A549 (cell line): ENCODE measurements at regions not wholly inside any gene's neighbourhood (a gene's known extent, or its start where the extent isn't known, plus 50 kb on each side); places are given as distances from the start of the nearest gene placed in this dataset.

Source experiments
- ATAC-seq, 2 experiments: fragments of 200-7000 bp in 1 of 2; fragments of >200 bp in 1 of 2; cut with Nextera tagmentation in 1 of 2; cut with Tn5 transposase in 1 of 2; 3 replicates each; pipeline versions ENCODE4 v1.8.0 to v1.9.1; 2018 to 2020; ENCODE audit warnings: mild to moderate bottlenecking in 1 of 2, moderate library complexity in 1 of 2
- CTCF ChIA-PET: fragments of 300-600 bp; sonication (Branson Sonifier 250); formaldehyde crosslinking; extraction: SDS; loops from one replicate; lab custom pipeline; 2021; ENCODE audit warnings: antibody characterized with exemption, inconsistent platforms; lab: Yijun Ruan, JAX
- POLR2A ChIA-PET: fragments of 350-600 bp; formaldehyde crosslinking; extraction: SDS; loops from one replicate; lab custom pipeline; 2021; ENCODE audit warnings: antibody characterized with exemption, inconsistent platforms; lab: Yijun Ruan, JAX
- DNase-seq, 2 experiments: peaks; one replicate each; pipeline versions ENCODE4 v3.0.0 to v3.0.0-alpha.2; 2011 to 2016; ENCODE audit warnings: low read depth in 1 of 2, low spot score in 1 of 2
- FAIRE-seq: peaks from 2 replicates; lab custom pipeline; 2011; peaks lifted over from hg19 to GRCh38; lab: Jason Lieb, UNC
- H3K27ac ChIP-seq, 2 experiments: fragments of >200 bp; sonication (Bioruptor Twin); formaldehyde crosslinking; 3 replicates each; pipeline ENCODE4 v1.5.1; 2016 to 2017
- H3K4me1 ChIP-seq: fragments of >200 bp; sonication (Bioruptor Twin); formaldehyde crosslinking; 3 replicates; pipeline ENCODE4 v1.6.1; 2016
- H3K4me2 ChIP-seq: fragments of >200 bp; sonication (Bioruptor Twin); formaldehyde crosslinking; 3 replicates; pipeline ENCODE4 v1.6.1; 2016
- H3K4me3 ChIP-seq: fragments of >200 bp; sonication (Bioruptor Twin); formaldehyde crosslinking; 3 replicates; pipeline ENCODE4 v1.5.1; 2016
- H3K9me3 ChIP-seq: fragments of >200 bp; sonication (Bioruptor Twin); formaldehyde crosslinking; 3 replicates; pipeline ENCODE4 v1.6.1; 2016
- ATOH8 ChIP-seq: fragments of 250-450 bp; sonication (Bioruptor Pico); IDR thresholded peaks from 2 replicates; pipeline ENCODE4 v1.5.0; 2020; ENCODE audit warnings: low read depth, mild to moderate bottlenecking, moderate library complexity
- BCL3 ChIP-seq: fragments of >200 bp; sonication (Bioruptor Twin); formaldehyde crosslinking; IDR thresholded peaks from 3 replicates; pipeline ENCODE4 v1.6.1; 2016
- CHD2 ChIP-seq: fragments of 150-350 bp; IDR thresholded peaks from 2 replicates; pipeline ENCODE4 v1.6.1; 2014; ENCODE audit warnings: low read length; ENCODE audit not compliant: partially characterized antibody
- CHD4 ChIP-seq: fragments of 200-600 bp; sonication (generic); IDR thresholded peaks from 2 replicates; pipeline ENCODE4 v1.6.1; 2016; ENCODE audit warnings: antibody characterized with exemption, mild to moderate bottlenecking, borderline replicate concordance
- CTCF ChIP-seq: fragments of >200 bp; sonication (Bioruptor Twin); formaldehyde crosslinking; IDR thresholded peaks from 3 replicates; pipeline ENCODE4 v1.5.1; 2016
- EHF ChIP-seq: fragments of 250-450 bp; sonication (Bioruptor Pico); IDR thresholded peaks from 2 replicates; pipeline ENCODE4 v1.5.0; 2020; ENCODE audit warnings: mild to moderate bottlenecking
- FOSB ChIP-seq: fragments of 250-450 bp; sonication (Bioruptor Pico); IDR thresholded peaks from 2 replicates; pipeline ENCODE4 v1.5.0; 2020; ENCODE audit warnings: mild to moderate bottlenecking, moderate library complexity
- FOXS1 ChIP-seq: fragments of 250-450 bp; sonication (Bioruptor Pico); IDR thresholded peaks from 2 replicates; pipeline ENCODE4 v1.5.0; 2020; ENCODE audit warnings: mild to moderate bottlenecking, moderate library complexity
- GATA3 ChIP-seq: IDR thresholded peaks from 2 replicates; pipeline ENCODE4 v1.6.1; 2012; ENCODE audit warnings: borderline replicate concordance
- HDAC2 ChIP-seq: fragments of 200-600 bp; sonication (generic); IDR thresholded peaks from 2 replicates; pipeline ENCODE4 v1.6.1; 2016
- HEYL ChIP-seq: fragments of 250-450 bp; sonication (Bioruptor Pico); IDR thresholded peaks from 2 replicates; pipeline ENCODE4 v1.8.0; 2021; ENCODE audit warnings: mild to moderate bottlenecking, moderate library complexity
- JUN ChIP-seq, 2 experiments: fragments of >200 bp; sonication (Bioruptor Twin); formaldehyde crosslinking; IDR thresholded peaks; 2 replicates in 1 of 2; 3 replicates in 1 of 2; pipeline ENCODE4 v1.6.1; 2016 to 2017
- JUNB ChIP-seq: fragments of >200 bp; sonication (Bioruptor Twin); formaldehyde crosslinking; IDR thresholded peaks from 2 replicates; pipeline ENCODE4 v1.6.1; 2016
- MYC ChIP-seq: IDR thresholded peaks from 2 replicates; pipeline ENCODE4 v1.6.1; 2012; ENCODE audit warnings: mild to moderate bottlenecking, inconsistent platforms, low read length, improper control_type of control experiment, borderline replicate concordance
- NFE2L2 ChIP-seq: fragments of 150-350 bp; conservative IDR thresholded peaks from 2 replicates; pipeline ENCODE4 v1.6.1; 2014; ENCODE audit warnings: low read length
- NPAS2 ChIP-seq: fragments of 250-450 bp; sonication (Bioruptor Pico); IDR thresholded peaks from 2 replicates; pipeline ENCODE4 v1.8.0; 2022; ENCODE audit warnings: mild to moderate bottlenecking, moderate library complexity, borderline replicate concordance
- REST ChIP-seq: fragments of 200-600 bp; sonication (generic); IDR thresholded peaks from 2 replicates; pipeline ENCODE4 v1.6.1; 2016; ENCODE audit warnings: antibody characterized with exemption, mild to moderate bottlenecking, moderate library complexity
- RNF2 ChIP-seq: fragments of 200-600 bp; sonication (generic); IDR thresholded peaks from 2 replicates; pipeline ENCODE4 v1.6.1; 2016; ENCODE audit warnings: low read depth, mild to moderate bottlenecking, antibody characterized with exemption, moderate library complexity, borderline replicate concordance
- SREBF2 ChIP-seq: fragments of 450-650 bp; IDR thresholded peaks from 2 replicates; pipeline ENCODE4 v1.6.1; 2014; ENCODE audit warnings: mild to moderate bottlenecking, moderate library complexity
- TP53 ChIP-seq: fragments of 250-450 bp; sonication (Bioruptor Pico); IDR thresholded peaks from 2 replicates; pipeline ENCODE4 v1.5.0; 2021; ENCODE audit warnings: mild to moderate bottlenecking, moderate library complexity
- USF2 ChIP-seq: fragments of 450-650 bp; IDR thresholded peaks from 2 replicates; pipeline ENCODE4 v1.6.1; 2014; ENCODE audit warnings: antibody characterized with exemption
- ZSCAN20 ChIP-seq: fragments of 250-450 bp; sonication (Bioruptor Pico); IDR thresholded peaks from 2 replicates; pipeline ENCODE4 v1.8.0; 2022; ENCODE audit warnings: mild to moderate bottlenecking, moderate library complexity
- WGBS: methylation state at CpG from one replicate; pipeline ENCODE4 v1.1.6; 2017; ENCODE audit errors: missing lambda C conversion rate; 5-methylcytosine and 5-hydroxymethylcytosine counted together

- H3K27ac ChIP-seq: no peak overlapping the region
- ChIA-PET CTCF (no interaction called here), POLR2A (no interaction called here)
- H3K4me3 ChIP-seq: no peak overlapping the region
- H3K4me2 ChIP-seq: no peak overlapping the region
- H3K4me1 ChIP-seq: no peaks in the 10 kb centered on the region
- FAIRE-seq: no peak
- DNase-seq: no peak
- TF ChIP-seq FOSB (no peak), CHD2 (no peak)
- H3K9me3 ChIP-seq: no peaks in the 10 kb centered on the region; the same call in 2 of the 3 replicates
- ATAC-seq: no peak
- 0% methylated on average over 2 of the region's 2 CpGs for WGBS
Observed at GRCh38 chr2:6444514-6444913, 421.2 kb downstream of the CMPK2 start.

- TF ChIP-seq NFE2L2 (no peak), ATOH8 (CRISPR knock-in tag) (no peak), USF2 (no peak), CTCF (no peak)
- Histone ChIP-seq H3K27ac (no peak overlapping the region), H3K4me3 (no peak overlapping the region), H3K9me3 (no peaks in the 10 kb centered on the region; the same call in 2 of the 3 replicates), H3K4me1 (no peaks in the 10 kb centered on the region), H3K4me2 (no peak overlapping the region)
- DNase-seq (no peak), ATAC-seq (no peak), FAIRE-seq (no peak)
- WGBS: 17% methylated on average over 3 of the region's 3 CpGs
- ChIA-PET CTCF (no interaction called here), POLR2A (no interaction called here)
Observed at GRCh38 chr2:6445156-6445555, 420.6 kb downstream of the CMPK2 start.

- Histone ChIP-seq H3K4me3 (no peak overlapping the region), H3K4me2 (no peak overlapping the region), H3K4me1 (no peaks in the 10 kb centered on the region), H3K9me3 (no peaks in the 10 kb centered on the region; the same call in 2 of the 3 replicates), H3K27ac (no peak overlapping the region)
- ATAC-seq: no peak
- no peak for DNase-seq
- no peak for TF ChIP-seq ZSCAN20
- no peak for TF ChIP-seq FOXS1 (CRISPR knock-in tag)
- no peak for TF ChIP-seq JUNB
- no peak for TF ChIP-seq MYC
- TF ChIP-seq CHD4: no peak
- TF ChIP-seq NFE2L2: no peak
- no peak for TF ChIP-seq GATA3
- TF ChIP-seq NPAS2 (CRISPR knock-in tag): no peak
- no peak for TF ChIP-seq TP53 (CRISPR knock-in tag)
- TF ChIP-seq EHF (CRISPR knock-in tag): no peak
- no peak for TF ChIP-seq RNF2
- TF ChIP-seq JUN (IDR thresholded peaks at IDR 0.05): no peak
- TF ChIP-seq HDAC2: no peak
- no peak for TF ChIP-seq HEYL (CRISPR knock-in tag)
- no peak for TF ChIP-seq SREBF2
- no peak for TF ChIP-seq REST
- TF ChIP-seq BCL3: no peak
- CTCF ChIA-PET: no interaction called here
- 2% methylated on average over 3 of the region's 3 CpGs for WGBS
- POLR2A ChIA-PET: no interaction called here
- FAIRE-seq: no peak
Observed at GRCh38 chr2:6446938-6447608, 418.6 kb downstream of the CMPK2 start.
